ENCODE measurements at regions not wholly inside any gene's neighbourhood (a gene's known extent, or its start where the extent isn't known, plus 50 kb on each side); places are given as distances from the start of the nearest gene placed in this dataset.
"Not testable (repeated sequence)": the region's sequence is repeated elsewhere in the genome, so short reads cannot be mapped to it uniquely, and the experiment has no call there.

DNA sequence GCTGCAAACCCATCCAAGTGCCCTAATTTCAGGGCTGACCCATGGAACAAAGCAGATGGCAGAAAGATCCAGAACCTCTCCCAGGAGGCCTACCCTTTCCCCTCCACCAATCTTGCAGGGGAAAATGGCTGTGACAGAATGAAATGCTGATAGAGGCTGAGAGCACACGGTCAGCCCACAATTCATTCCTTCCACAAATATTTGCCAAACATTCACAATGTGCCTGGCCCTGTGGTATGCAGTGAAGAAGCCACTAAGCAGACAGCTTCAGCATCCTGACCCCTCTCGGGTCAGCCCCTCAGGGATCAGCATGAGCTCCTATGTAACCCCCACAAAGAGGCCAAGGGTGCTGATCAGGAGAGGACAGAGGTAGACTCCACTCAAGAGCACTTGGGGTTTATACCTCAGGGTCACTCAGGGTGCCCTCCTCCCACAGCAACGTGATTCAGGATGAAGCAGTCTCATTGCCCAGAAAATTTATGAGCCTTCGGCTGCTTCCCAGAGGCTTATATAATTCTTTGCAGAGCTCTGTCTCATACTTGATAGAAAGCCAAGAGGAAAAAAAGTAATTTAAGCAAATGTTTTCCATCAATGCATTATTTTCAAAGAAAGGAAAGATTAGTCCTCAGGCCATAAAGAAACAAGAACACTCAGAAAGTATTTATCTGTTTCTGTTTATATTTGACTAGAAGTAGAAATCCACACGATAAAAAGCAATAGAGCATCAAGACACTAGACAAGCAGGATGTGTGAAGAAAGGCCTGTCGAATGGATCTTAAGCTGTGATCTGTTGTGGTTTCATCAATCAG, 123.8 kb upstream of the VOPP1 start:
- H3K79me2 ChIP-seq (replicated peaks; ENCODE audit: insufficient read depth); H3K4me3 Mint-ChIP-seq; H3K4me3 ChIP-seq; H4K20me1 ChIP-seq (replicated peaks; ENCODE audit: insufficient read depth); H3K27ac Mint-ChIP-seq; H3K36me3 Mint-ChIP-seq (ENCODE audit: low read depth); H3K27me3 Mint-ChIP-seq (ENCODE audit: insufficient read depth, low read depth, poor library complexity); H3K27me3 ChIP-seq (ENCODE audit: insufficient read depth); H3F3A ChIP-seq (replicated peaks; ENCODE audit: low read depth); H3K9me3 Mint-ChIP-seq; H3K9me2 ChIP-seq (ENCODE audit: insufficient read depth); H3K4me1 Mint-ChIP-seq; H3K36me3 ChIP-seq (ENCODE audit: insufficient read depth); ATAC-seq; DNase-seq (ENCODE audit: low spot score); H3K4me1 ChIP-seq (ENCODE audit: insufficient read depth); H2AFZ ChIP-seq; H3K4me2 ChIP-seq; H3K27ac ChIP-seq (ENCODE audit: low read depth): not testable (repeated sequence)

DNA sequence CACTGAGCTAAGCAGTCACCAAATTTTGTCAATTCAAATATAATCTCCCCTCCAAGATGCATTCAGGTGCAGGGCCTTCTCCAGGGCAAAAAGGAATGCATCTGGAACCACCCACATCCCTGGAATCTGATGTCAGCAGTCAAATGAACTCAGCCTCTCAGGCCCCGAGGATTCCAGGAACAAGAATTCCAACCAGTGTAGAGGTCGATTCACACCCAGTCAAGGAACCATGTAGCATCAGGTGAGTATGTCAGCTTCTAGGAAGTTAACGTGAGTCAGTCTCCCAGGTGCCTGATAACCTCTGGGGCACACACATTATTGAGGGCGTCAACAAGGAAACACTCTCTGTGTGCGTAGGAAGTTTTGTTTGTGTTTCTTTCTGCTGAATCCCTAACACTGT, 122.2 kb upstream of the VOPP1 start:
- H3K4me3 Mint-ChIP-seq; H3K4me3 ChIP-seq; H3K79me2 ChIP-seq (replicated peaks; ENCODE audit: insufficient read depth); H3K27ac Mint-ChIP-seq; H4K20me1 ChIP-seq (replicated peaks; ENCODE audit: insufficient read depth); H3K4me2 ChIP-seq; H3K9me2 ChIP-seq (ENCODE audit: insufficient read depth); H3K9me3 Mint-ChIP-seq; H3F3A ChIP-seq (replicated peaks; ENCODE audit: low read depth); H3K27ac ChIP-seq (ENCODE audit: low read depth); H2AFZ ChIP-seq; H3K27me3 ChIP-seq (ENCODE audit: insufficient read depth); ATAC-seq; H3K4me1 Mint-ChIP-seq; H3K36me3 Mint-ChIP-seq (ENCODE audit: low read depth); H3K36me3 ChIP-seq (ENCODE audit: insufficient read depth); H3K4me1 ChIP-seq (ENCODE audit: insufficient read depth); H3K27me3 Mint-ChIP-seq (ENCODE audit: insufficient read depth, low read depth, poor library complexity): not testable (repeated sequence)
- peak; percentile 11 for DNase-seq (ENCODE audit: low spot score)

GRCh38 chr7:55688684-55689681, 116.7 kb upstream of the VOPP1 start:
- ATAC-seq (peak; percentile 95), DNase-seq (ENCODE audit: low spot score) (peak; percentile 11)
- not testable (repeated sequence) for H2AFZ ChIP-seq; H3F3A ChIP-seq (replicated peaks; ENCODE audit: low read depth); H3K36me3 Mint-ChIP-seq (ENCODE audit: low read depth); H3K27ac ChIP-seq (ENCODE audit: low read depth); H3K27me3 Mint-ChIP-seq (ENCODE audit: insufficient read depth, low read depth, poor library complexity); H3K4me3 Mint-ChIP-seq; H3K9me2 ChIP-seq (ENCODE audit: insufficient read depth); H3K27me3 ChIP-seq (ENCODE audit: insufficient read depth); H3K79me2 ChIP-seq (replicated peaks; ENCODE audit: insufficient read depth); H3K36me3 ChIP-seq (ENCODE audit: insufficient read depth); H3K4me3 ChIP-seq; H3K27ac Mint-ChIP-seq; H4K20me1 ChIP-seq (replicated peaks; ENCODE audit: insufficient read depth); H3K9me3 Mint-ChIP-seq; H3K4me2 ChIP-seq; H3K4me1 ChIP-seq (ENCODE audit: insufficient read depth)
- peaks cover 11% of the 10 kb centered on the region for H3K4me1 Mint-ChIP-seq

GRCh38 chr7:55688261-55688660, 116.0 kb upstream of the VOPP1 start:
- not testable (repeated sequence) for H3K4me3 ChIP-seq; H3K9me2 ChIP-seq (ENCODE audit: insufficient read depth); H3K79me2 ChIP-seq (replicated peaks; ENCODE audit: insufficient read depth); ATAC-seq; H3K4me3 Mint-ChIP-seq; H3K27ac ChIP-seq (ENCODE audit: low read depth); H3K27ac Mint-ChIP-seq; H3K36me3 Mint-ChIP-seq (ENCODE audit: low read depth); H3K27me3 ChIP-seq (ENCODE audit: insufficient read depth); H3K9me3 Mint-ChIP-seq; H3K4me1 ChIP-seq (ENCODE audit: insufficient read depth); H3K27me3 Mint-ChIP-seq (ENCODE audit: insufficient read depth, low read depth, poor library complexity); H4K20me1 ChIP-seq (replicated peaks; ENCODE audit: insufficient read depth); H3K36me3 ChIP-seq (ENCODE audit: insufficient read depth); H3F3A ChIP-seq (replicated peaks; ENCODE audit: low read depth); H2AFZ ChIP-seq; DNase-seq (ENCODE audit: low spot score); H3K4me2 ChIP-seq
- peaks cover 14% of the 10 kb centered on the region for H3K4me1 Mint-ChIP-seq

GRCh38 chr7:55687252-55687651, 115.0 kb upstream of the VOPP1 start:
- peaks cover 14% of the 10 kb centered on the region for H3K4me1 Mint-ChIP-seq
- H3K9me2 ChIP-seq (ENCODE audit: insufficient read depth); H3F3A ChIP-seq (replicated peaks; ENCODE audit: low read depth): not testable (repeated sequence)

DNA sequence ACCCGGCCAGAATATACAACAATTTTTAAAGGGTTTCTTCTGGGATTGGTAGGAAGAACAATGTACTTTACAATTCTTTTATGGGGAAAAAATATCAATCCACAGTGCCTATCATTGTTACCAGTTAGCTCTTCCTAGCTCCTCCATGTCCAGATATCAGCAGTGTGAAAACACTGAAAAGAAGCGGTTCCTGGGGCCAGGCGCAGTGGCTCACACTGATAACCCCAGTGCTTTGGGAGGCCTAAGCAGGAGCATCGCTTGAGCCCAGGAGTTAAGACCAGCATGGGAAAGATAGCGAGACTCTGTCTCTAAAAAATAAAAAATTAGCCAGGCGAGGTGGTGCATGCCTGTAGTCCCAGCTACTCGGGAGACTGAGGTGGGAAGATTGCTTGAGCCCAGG, 114.5 kb upstream of the VOPP1 start:
- H3K4me2 ChIP-seq; H3K36me3 ChIP-seq (ENCODE audit: insufficient read depth); H3K27me3 Mint-ChIP-seq (ENCODE audit: insufficient read depth, low read depth, poor library complexity); H4K20me1 ChIP-seq (replicated peaks; ENCODE audit: insufficient read depth); H3K9me3 Mint-ChIP-seq; H2AFZ ChIP-seq; ATAC-seq; H3K9me2 ChIP-seq (ENCODE audit: insufficient read depth); H3K4me3 ChIP-seq; H3K4me3 Mint-ChIP-seq; H3F3A ChIP-seq (replicated peaks; ENCODE audit: low read depth); H3K27me3 ChIP-seq (ENCODE audit: insufficient read depth); DNase-seq (ENCODE audit: low spot score); H3K27ac ChIP-seq (ENCODE audit: low read depth); H3K79me2 ChIP-seq (replicated peaks; ENCODE audit: insufficient read depth); H3K27ac Mint-ChIP-seq; H3K36me3 Mint-ChIP-seq (ENCODE audit: low read depth); H3K4me1 ChIP-seq (ENCODE audit: insufficient read depth): not testable (repeated sequence)
- peaks cover 14% of the 10 kb centered on the region for H3K4me1 Mint-ChIP-seq

More at GRCh38 chr7:55687252-55687651, 115.0 kb upstream of the VOPP1 start:
- not testable (repeated sequence) for H4K20me1 ChIP-seq (replicated peaks; ENCODE audit: insufficient read depth); H3K4me2 ChIP-seq; H2AFZ ChIP-seq; DNase-seq (ENCODE audit: low spot score); H3K36me3 Mint-ChIP-seq (ENCODE audit: low read depth); H3K79me2 ChIP-seq (replicated peaks; ENCODE audit: insufficient read depth); H3K4me3 ChIP-seq; H3K9me3 Mint-ChIP-seq; ATAC-seq; H3K27me3 ChIP-seq (ENCODE audit: insufficient read depth); H3K27me3 Mint-ChIP-seq (ENCODE audit: insufficient read depth, low read depth, poor library complexity); H3K27ac ChIP-seq (ENCODE audit: low read depth); H3K36me3 ChIP-seq (ENCODE audit: insufficient read depth); H3K4me1 ChIP-seq (ENCODE audit: insufficient read depth); H3K4me3 Mint-ChIP-seq; H3K27ac Mint-ChIP-seq

Data from GM23338 (cell line).